Esophagus squamous epithelium (tissue), 4 donors: ENCODE measurements at regions not wholly inside any gene's neighbourhood (a gene's known extent, or its start where the extent isn't known, plus 50 kb on each side); places are given as distances from the start of the nearest gene placed in this dataset.

Experiments
- CTCF ChIP-seq, 6 experiments: fragments of 450-650 bp in 4 of 6; fragments of 200-600 bp in 2 of 6; sonication (generic) in 2 of 6; IDR thresholded peaks; one replicate each; pipeline ENCODE4 v1.5.1; 2016 to 2019; ENCODE audit warnings: antibody characterized with exemption in 6 of 6, mild to moderate bottlenecking in 4 of 6, moderate library complexity in 4 of 6
- POLR2A ChIP-seq, 4 donors: fragments of 450-650 bp; IDR thresholded peaks; one replicate each; pipeline ENCODE4 v1.6.1; 2017; ENCODE audit warnings: antibody characterized with exemption in 4 of 4, mild to moderate bottlenecking in 4 of 4, moderate library complexity in 3 of 4

- no peak for TF ChIP-seq CTCF (IDR thresholded peaks at IDR 0.05)
- TF ChIP-seq POLR2A (IDR thresholded peaks at IDR 0.05), result no peak
These were observed 698.8 kb downstream of the DHX35 start for GRCh38 chr20:39660965-39661364.
